NCI-H446 treated with DMSO at 0.1 percent for 48 hours (cell line): ENCODE measurements at regions not wholly inside any gene's neighbourhood (a gene's known extent, or its start where the extent isn't known, plus 50 kb on each side); places are given as distances from the start of the nearest gene placed in this dataset.

ENCODE experiments used
- DNase-seq: peaks from one replicate; lab custom pipeline; 2025; lab: John Stamatoyannopoulos, UW

GRCh38 chr22:27685970-27686369, 115.6 kb downstream of the MN1 start:
- no peak for DNase-seq

- no peak for DNase-seq
These were observed 115.0 kb downstream of the MN1 start for GRCh38 chr22:27686534-27686933.

DNA sequence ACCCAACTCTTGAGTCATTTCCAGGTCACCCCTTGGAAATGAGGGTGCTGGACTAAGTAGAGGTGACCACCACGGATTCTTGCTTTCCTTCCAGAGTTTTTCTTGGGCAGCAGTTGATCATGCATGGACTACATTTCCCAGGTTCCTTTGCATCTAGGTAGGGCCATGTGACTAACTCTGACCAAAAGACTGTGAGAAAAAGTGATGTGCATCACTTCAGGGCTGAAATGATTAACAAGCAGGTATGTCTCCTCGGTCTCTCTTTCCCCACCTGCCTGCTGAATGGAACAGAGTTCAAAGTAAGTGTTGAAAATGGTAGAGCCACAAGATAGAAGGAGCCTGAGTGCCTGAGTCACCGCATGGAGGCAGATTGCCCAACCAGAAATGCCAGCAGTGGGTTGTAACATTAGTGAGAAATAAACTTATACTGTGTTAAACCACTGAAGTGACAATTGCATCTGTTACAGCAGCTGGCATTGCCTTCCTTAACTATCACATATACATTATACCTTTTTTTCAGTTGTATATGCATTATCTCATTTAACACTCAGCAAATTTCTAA, 113.5 kb downstream of the MN1 start:
- no peak for DNase-seq

DNA sequence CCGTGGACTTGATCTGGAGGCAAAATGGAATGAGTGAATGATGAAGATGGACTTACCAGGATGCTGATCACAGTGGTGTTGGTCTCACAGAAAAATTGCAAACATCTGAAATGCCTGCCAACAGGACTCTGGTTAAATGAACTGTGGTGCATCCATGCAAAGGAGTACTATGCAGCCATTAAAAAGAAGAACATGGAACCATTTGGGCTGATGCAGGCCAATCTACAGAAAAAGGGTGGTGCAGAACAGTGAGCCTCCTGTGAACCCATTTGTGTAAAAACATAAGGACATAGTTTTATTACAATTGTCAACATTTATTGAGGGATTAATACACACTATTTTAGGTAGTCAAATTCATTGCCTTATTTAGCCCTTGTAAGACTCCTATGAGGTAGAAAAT, 111.9 kb downstream of the MN1 start:
- no peak for DNase-seq

GRCh38 chr22:27690599-27690998, 111.0 kb downstream of the MN1 start:
- DNase-seq: no peak

- DNase-seq: no peak
These were observed 109.3 kb downstream of the MN1 start for GRCh38 chr22:27692243-27692642.

DNA sequence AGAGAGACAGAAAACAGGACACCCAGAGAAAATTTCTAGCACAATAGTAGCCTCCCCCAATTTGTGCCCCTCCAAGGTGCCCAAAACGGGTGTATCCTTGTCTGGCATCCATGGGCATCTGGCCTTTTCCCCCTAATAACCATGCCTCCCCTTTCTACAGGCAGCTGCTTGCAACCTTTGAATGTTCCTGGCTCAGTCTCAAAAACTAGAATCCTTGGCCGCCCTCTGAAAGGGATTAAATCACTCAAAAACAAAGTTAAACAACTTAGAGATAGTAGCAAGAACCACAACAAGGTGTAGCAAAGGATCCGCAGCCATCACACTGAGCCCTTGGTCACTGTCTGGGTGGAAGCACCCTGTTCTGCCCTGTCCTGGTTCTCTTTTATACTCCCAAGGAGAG, 105.6 kb downstream of the MN1 start:
- DNase-seq: no peak

GRCh38 chr22:27697888-27698287, 103.7 kb downstream of the MN1 start:
- DNase-seq: no peak
